ENCODE measurements at regions not wholly inside any gene's neighbourhood (a gene's known extent, or its start where the extent isn't known, plus 50 kb on each side); places are given as distances from the start of the nearest gene placed in this dataset.
"Not testable (repeated sequence)": the region's sequence is repeated elsewhere in the genome, so short reads cannot be mapped to it uniquely, and the experiment has no call there.

- no peak for DNase-seq (ENCODE audit: low read depth, low spot score)
Measured at GRCh38 chr3:31096661-31097395, 202.4 kb upstream of the GADL1 start.

- DNase-seq (ENCODE audit: low read depth, low spot score), result no peak
Measured at GRCh38 chr3:31100519-31100918, 206.1 kb upstream of the GADL1 start.

- DNase-seq (ENCODE audit: low read depth, low spot score), result not testable (repeated sequence)
Measured at GRCh38 chr3:31101285-31101684, 206.8 kb upstream of the GADL1 start.

- DNase-seq (ENCODE audit: low read depth, low spot score), result no peak
Measured at GRCh38 chr3:31102196-31102879, 207.9 kb upstream of the GADL1 start.

- no peak for DNase-seq (ENCODE audit: low read depth, low spot score)
Measured at GRCh38 chr3:31103181-31103580, 208.7 kb upstream of the GADL1 start.

GRCh38 chr3:31103623-31104180 lies 209.2 kb upstream of the GADL1 start:
- DNase-seq (ENCODE audit: low read depth, low spot score), result no peak

- DNase-seq (ENCODE audit: low read depth, low spot score), result no peak
Measured at GRCh38 chr3:31105011-31105410, 210.6 kb upstream of the GADL1 start.

- DNase-seq (ENCODE audit: low read depth, low spot score), result peak; percentile 47
Measured at GRCh38 chr3:31105438-31106077, 211.1 kb upstream of the GADL1 start.

- no peak for DNase-seq (ENCODE audit: low read depth, low spot score)
Measured at GRCh38 chr3:31106204-31106603, 211.7 kb upstream of the GADL1 start.

GRCh38 chr3:31106912-31107311 lies 212.5 kb upstream of the GADL1 start:
- DNase-seq (ENCODE audit: low read depth, low spot score), result no peak

GRCh38 chr3:31114929-31115283 lies 220.4 kb upstream of the GADL1 start:
- DNase-seq (ENCODE audit: low read depth, low spot score), result no peak

- DNase-seq (ENCODE audit: low read depth, low spot score), result not testable (repeated sequence)
Measured at GRCh38 chr3:31115531-31115930, 221.1 kb upstream of the GADL1 start.

- peak; percentile 37 for DNase-seq (ENCODE audit: low read depth, low spot score)
Measured at GRCh38 chr3:31116651-31117050, 222.2 kb upstream of the GADL1 start.

- DNase-seq (ENCODE audit: low read depth, low spot score), result no peak
Measured at GRCh38 chr3:31117854-31118253, 223.4 kb upstream of the GADL1 start.

- DNase-seq (ENCODE audit: low read depth, low spot score), result no peak
Measured at GRCh38 chr3:31124373-31124772, 229.9 kb upstream of the GADL1 start.

- DNase-seq (ENCODE audit: low read depth, low spot score), result no peak
Measured at GRCh38 chr3:31125413-31126020, 231.1 kb upstream of the GADL1 start.

GRCh38 chr3:31129241-31129640 lies 234.8 kb upstream of the GADL1 start:
- no peak for DNase-seq (ENCODE audit: low read depth, low spot score)

- peak; percentile 17 for DNase-seq (ENCODE audit: low read depth, low spot score)
Measured at GRCh38 chr3:31132132-31132769, 237.8 kb upstream of the GADL1 start.

GRCh38 chr3:31133541-31133940 lies 239.1 kb upstream of the GADL1 start:
- no peak for DNase-seq (ENCODE audit: low read depth, low spot score)

- no peak for DNase-seq (ENCODE audit: low read depth, low spot score)
Measured at GRCh38 chr3:31135546-31135945, 241.1 kb upstream of the GADL1 start.

GRCh38 chr3:31137718-31138465 lies 243.4 kb upstream of the GADL1 start:
- DNase-seq (ENCODE audit: low read depth, low spot score), result no peak

Measured in pulmonary artery endothelial cell (primary cell).